Astrocyte of the hippocampus (primary cell): ENCODE measurements at regions not wholly inside any gene's neighbourhood (a gene's known extent, or its start where the extent isn't known, plus 50 kb on each side); places are given as distances from the start of the nearest gene placed in this dataset.

Source experiments
- DNase-seq: peaks from one replicate; pipeline ENCODE4 v3.0.0; 2011; ENCODE audit warnings: low read depth, low spot score

DNA sequence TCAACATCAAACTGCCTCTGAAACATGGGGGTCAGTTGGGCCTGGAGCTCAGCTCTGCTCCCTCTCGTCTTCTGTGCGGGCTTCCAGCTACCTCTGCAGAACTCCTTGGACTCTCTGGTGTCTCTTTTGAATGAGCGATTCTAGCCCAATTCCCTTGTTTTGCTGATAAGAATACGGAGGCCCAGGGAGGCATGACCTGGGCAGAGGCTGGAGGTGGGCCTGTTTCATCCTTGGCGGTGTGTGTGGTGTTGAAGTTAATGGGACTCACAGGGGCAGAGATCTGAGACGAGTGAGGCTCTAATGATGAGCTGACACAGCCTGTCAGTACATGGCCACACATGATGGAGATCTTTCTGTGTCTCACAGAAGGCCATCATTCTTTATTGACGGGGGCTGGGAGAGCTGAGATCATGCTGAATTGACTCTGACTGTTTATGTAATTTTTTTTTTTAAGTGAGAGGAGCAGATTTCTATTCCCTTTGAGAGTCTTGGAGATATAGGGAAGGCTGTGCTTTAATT lies 134.5 kb downstream of the URB2 start:
- DNase-seq = no peak

DNA sequence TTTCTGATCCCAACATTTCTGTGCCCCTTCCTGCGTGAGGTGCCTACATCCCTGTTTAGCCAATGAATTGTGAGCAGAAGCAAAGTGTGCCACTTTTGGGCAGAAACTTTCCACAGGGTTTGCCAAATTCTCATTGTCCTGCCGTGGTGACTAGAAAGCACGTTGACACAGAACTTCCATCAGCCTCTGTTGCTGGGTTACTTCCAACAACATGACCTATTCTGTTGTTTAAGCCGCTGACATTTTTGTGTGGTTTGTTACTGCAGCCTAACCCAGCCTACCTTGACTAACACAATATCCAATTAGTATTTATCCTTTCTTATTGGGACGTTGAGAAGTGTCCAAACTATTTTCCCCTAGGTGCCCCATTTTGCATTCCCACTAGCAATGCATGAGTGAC lies 136.8 kb downstream of the URB2 start:
- DNase-seq = peak; percentile 44

DNA sequence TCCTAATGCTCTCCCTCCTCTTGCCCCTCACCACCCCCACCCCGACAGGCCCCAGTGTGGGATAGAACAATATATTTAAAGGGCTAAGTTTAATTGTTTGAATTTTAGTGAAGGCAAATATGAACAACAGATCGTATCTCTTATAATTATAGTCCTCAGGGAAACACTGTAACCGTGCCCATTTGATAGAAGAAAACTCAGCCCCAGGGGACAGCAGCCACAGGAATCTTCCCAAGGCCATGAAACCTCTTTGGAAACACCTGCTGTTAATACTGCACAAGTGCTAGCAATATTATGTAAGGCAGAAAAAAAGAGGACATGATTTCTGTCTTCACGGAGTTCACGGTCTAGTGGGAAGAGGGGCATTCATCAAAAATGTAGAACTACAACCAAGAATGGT lies 142.2 kb downstream of the URB2 start:
- no peak for DNase-seq

DNA sequence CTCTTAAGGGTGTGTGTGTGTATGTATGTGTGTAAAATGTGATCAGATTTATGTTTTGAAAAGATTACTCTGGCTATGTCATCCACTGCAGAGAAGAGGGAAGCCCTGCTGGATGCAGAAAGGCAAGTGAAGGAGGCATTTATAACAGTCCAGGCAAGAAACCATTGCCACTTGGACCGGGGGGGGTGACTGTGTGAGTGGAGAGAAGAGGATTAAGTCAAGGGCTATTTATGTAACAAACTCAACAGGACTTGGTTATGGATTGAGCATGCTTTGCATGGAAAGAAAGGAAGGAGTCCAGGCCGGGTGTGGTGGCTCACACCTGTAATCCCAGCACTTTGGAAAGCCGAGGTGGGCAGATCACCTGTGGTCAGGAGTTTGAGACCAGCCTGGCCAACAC lies 143.0 kb downstream of the URB2 start:
- no peak for DNase-seq

DNA sequence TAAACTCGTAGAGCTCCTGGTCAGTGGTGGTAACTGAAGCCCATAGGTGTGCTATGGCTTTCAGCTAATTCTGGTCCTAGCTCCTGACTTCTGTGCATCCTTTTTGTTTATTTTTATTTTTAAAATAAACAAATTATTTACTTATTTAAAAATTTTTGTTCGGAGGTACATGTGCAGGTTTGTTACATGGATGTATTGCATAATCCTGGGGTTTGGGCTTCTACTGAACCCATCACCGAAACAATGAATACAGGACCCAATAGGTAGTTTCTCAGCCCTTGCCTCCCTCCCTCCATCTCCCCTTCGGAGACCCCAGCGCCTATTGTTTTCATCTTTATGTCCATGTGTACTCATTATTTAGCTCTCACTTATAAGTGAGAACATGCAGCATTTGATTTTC lies 143.8 kb downstream of the URB2 start:
- no peak for DNase-seq

DNA sequence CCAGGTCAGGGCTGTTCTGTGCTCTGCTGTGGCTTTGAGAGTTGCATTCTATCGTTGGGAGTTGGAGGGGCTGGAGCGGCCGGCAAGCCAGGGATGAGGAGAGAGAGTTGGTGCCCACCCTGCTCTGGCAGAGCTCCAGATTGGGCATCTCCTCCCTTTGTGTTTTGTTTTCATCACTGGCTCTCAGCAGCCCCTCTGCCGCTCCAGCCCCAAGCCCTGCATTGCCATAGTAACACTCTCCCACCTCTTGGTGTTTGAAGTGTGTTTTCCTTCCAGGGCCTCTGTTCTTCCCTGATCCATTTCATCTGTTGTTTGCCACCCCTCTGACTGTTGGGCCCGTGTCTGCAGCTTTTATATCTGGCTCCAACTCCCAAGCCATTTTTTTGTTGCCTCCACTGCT lies 152.7 kb downstream of the URB2 start:
- no peak for DNase-seq

DNA sequence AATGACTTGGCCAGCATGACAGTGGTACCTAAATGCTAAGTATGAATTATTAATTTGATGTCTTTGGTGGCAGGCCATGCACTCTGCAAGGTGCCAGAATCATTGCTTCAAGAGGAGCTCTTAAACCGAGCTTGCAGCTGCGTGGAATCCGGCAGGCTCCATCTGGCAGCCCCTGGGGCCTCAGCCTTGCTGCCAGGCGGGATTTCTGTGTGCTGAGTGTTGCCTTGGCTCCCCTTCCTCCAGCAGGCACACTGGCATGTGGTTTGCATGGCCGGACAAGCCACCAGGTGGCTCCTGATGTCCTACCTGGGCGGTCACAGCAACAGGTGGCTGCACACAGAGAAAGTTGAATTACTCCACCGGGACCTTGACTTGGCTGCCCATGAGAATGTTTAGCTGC lies 155.4 kb downstream of the URB2 start:
- no peak for DNase-seq

DNA sequence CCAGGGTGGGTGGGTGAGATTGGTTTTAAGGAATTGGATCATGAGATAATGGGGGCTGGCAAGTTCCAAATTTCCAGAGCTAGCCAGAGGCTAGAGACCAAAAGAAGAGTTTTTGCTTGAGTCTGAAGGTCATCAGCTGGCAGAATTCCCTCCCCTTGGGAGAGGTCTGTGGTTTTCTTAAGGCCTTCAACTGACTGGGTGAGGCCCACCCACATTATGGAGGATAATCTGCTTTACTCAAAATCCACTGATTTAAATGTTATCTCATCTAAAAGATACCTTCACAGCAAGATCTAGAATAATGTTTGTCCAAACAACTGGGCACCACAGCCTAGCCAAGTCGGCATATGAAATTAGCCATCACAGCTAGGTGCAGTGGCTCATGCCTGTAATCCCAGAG lies 156.4 kb downstream of the URB2 start:
- DNase-seq = no peak

DNA sequence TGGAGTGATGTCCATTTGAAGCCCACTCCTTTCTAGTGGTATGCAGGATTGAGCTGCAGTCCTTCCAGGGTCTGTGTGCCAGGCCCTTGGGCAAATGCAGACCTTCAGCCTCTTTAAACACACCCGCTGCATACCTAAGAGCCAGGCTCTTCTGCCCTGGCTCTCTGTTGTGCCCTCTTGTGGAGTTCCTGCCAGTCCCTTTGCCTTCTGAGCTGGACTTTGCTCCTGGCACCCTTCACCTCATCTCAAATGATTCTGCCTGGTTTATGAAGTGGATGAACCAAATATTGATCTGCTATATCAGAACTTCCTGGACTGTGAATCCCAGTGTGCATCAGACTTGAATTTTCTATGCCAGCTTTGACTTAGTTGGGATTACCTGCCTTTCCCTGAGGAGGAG lies 158.8 kb downstream of the URB2 start:
- no peak for DNase-seq

DNA sequence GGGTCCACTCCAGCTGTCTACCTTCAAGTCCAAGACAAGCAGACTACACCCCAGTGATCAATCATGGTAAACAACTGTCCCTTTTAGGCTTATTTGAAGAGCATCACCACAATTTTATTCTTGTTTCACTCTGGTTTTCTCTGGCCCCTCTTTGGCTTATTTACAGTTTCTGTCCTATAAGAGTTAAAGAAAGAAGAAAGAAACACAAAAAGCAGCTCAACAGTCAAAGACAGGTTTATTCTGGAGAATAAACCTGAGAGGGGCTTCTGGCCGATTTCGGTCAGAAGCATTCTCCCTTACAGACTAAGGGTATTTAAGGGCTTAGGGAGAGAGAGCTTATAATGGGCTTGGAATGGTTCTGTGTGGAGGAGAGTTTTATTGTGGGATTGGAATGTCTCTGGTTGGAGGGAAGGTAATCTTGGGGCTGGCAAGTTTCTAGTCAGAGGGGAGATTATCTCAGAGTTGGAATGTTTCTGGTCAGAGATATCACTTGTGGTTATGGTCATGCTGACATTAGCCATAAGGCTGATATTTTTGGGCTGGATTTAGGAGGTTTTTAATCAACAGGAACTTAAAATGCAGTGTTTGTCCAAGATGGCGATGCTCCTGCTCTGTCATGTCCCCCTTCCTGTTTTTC lies 161.0 kb downstream of the URB2 start:
- DNase-seq = peak; percentile 44

DNA sequence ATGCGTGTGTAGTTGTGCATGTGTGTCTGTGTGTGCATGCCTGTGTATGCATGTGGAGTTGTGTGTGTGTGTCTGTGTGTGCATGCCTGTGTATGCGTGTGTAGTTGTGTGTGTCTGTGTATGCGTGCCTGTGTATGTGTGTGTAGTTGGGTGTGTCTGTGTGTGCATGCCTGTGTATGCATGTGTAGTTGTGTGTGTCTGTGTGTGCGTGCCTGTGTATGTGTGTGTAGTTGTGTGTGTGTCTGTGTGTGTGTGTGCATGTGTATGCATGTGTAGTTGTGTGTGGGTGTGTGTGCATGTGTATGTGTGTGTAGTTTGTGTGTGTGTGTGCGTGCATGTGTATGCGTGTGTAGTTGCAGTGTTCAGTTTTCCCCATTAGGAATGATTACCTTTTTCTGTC lies 162.0 kb downstream of the URB2 start:
- DNase-seq = no peak

DNA sequence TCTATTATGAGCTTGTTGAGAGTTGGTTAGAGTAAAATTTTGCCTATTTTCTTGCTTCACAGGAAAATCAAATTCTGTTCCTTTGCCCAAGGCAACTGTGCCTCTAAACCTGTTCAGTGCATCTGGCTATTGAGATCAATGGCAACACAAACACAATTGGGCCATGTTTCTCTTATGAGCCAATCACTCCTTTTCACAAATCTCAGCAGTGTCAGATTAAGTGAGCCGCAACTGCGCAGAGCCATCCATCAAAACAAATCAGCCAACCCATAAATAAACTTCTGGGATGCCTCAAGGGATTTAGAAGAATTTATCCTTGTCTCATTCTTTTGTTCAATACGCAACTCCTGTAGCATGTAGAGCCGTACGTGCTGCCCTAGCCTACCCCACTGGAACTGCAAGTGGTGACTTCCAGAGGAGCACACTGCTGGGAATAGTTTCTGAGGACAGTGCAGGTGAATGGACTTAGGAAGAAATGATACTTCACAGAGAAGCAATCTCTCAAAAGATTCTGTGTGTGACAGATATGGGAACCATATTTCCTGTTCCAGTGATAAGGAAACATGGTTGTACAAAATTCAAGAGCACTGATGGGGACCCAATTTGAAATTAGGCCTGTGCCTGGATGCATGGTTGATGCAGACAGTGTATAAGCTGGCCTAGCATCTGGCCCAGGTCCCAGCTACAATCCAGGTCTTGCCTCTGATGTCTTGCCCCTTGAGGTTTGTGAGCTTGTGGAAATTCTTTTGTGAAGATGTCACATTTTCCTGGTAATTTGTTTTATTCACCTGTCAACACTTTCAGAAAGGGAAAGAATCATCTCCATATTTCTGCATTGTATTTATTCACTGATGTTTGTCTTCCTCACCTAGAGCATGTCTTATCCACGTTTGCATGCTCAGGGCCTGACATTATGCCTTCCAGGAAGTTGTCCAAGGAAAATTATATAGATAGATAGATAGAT lies 166.2 kb downstream of the URB2 start:
- DNase-seq = no peak

DNA sequence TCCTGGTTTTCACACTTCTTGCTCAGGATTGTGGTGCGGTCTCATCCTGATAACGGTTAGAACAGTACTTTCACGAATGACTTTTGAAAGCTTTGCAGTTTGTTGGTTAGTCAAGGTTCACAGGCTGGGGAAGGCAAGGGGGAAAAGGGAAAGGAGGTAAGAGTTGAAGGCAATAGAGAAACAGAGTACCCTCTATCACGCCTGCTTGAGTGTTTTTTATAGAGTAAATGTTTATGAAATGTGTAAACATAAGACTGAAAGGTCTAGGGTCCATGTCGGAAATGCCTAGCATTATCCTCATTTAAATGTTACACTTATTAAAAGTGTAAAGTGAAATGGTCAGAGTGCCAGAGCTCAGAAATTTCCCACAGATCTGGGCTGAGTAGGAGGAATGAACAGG lies 167.4 kb downstream of the URB2 start:
- DNase-seq = no peak

DNA sequence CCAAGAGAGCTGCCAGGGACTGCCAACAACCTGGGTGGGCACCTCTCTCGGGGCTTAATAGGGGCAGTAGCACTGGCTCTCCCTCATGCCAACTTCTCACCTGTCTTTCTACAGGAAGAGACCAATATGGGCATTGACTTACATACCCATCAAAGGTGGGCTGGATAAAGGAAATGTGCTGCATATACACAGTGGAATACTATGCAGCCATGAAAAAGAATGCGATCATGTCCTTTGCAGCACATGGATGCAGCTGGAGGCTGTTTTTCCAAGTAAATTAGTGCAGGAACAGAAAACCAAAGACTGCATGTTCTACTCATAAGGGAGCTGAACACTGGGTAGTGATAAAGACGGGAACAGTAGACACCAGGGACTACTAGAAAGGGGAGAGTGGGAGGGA lies 172.5 kb downstream of the URB2 start:
- DNase-seq = no peak

DNA sequence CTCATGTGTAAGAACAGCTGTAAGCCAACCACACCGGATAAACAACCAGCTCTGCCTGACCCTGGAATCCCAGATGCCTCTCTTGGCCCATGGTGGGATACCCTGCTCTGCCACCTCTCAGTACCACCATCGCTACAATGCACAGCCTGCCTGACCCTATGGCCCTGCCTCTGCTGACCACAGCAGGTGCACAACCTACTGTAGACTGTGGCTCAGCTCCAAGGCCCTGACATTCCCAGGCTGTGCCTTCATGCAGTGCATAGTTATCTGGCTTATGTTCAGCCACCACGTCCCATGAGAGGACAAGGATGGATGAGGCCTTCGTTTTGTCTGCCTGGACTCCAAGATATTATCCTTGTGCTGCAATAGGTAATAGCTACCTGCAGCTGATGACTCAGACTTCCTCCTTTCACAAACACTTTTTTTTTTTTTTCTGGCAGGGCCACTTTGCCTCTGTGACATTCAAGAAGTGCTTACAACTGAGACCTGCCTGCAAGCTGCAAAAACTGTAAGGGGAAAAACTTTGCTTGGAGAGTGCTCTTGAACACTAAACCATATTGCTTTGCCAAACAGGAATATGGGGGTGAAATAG lies 177.7 kb downstream of the URB2 start:
- no peak for DNase-seq

DNA sequence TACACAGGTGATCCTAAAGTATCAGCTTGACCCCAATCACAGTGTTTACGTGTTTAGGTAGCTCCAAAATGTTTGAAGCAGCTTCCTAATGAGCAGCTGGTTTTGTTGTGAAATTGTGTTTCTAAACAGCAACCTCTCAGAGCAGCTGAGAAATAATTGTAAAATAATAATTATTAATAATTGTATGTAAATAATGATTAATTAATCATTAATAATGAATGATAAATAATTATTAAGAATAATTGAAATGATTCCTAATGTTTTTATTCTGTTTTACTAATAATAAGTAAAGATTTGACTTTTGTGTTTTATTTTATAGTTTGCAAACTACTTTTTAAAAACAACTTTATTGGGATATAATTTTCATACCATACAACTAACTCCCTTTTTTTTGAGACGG lies 182.2 kb downstream of the URB2 start:
- DNase-seq = no peak

DNA sequence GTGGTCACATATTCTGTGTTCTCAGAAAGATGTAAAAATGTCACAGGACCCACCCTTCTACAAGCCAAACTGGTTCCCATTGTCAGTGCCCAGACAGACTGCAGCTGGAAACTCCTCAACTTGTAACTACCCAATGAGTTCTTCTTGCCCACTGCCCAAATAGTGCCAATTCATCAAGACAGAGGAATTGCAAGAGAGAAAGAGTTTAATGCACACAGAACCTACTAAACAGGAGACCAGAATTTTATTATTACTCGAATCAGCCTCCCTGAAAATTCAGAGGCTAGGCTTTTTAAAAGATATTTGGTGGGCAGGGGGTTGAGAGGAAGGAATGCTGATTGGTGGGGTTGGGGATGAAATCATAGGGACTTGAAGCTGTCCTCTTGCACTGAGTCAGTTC lies 184.1 kb downstream of the URB2 start:
- DNase-seq = no peak

DNA sequence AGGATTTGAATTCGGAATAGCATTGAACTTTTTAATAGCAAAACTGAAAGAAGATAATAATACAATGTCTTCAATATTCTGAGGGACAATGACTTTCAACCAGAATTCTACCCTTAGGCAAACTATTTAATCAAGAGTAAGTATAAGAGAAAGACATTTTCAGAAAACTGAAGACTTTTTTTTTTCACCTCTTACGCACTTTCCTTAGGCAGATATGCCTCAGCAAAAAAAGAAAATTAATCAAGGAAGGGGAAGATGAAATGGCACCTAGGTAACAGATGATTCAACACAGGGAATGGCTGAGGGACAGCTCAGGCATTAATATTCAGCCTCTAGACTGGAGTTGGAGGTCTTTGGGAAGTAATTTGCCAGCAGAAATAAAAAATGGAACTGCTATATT lies 184.9 kb downstream of the URB2 start:
- DNase-seq = no peak

DNA sequence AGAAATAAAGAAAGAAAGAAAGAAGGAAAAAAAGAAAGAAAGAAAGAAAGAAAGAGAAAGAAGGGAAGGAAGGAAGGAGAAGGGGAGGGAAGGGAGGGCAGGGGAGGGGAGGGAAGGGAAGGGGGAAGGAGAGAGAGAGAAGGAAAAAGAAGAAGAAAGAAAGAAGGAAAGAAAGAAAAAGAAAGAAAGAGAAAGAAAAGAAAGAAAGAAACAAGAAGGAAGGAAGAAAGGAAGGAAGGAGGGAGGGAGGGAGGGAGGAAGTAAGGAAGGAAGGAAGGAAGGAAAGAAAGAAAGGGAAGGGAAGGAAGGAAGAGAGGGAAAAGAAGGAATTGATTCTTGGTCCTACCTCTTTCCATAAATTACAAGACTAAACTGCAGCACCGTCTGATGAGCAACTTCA lies 186.1 kb downstream of the URB2 start:
- no peak for DNase-seq

DNA sequence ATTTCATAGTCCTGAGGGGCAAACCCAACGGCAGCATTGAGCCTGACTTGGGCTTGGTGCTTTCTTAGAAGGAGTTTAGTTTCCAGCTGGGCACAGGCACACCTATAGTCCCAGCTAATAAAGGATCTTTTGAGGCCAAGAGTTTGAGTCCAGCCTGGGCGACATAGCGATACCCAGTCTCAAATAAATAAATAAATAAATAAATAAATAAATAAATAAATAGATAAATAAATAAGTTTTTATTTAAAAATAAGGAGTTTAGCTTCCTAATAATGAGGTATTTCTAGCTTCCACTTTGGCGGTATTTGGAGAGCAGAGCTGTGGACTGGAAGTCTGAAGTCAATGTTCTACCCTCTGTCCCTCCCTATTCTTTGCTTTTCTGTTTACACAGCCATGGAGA lies 186.6 kb downstream of the URB2 start:
- DNase-seq = no peak

DNA sequence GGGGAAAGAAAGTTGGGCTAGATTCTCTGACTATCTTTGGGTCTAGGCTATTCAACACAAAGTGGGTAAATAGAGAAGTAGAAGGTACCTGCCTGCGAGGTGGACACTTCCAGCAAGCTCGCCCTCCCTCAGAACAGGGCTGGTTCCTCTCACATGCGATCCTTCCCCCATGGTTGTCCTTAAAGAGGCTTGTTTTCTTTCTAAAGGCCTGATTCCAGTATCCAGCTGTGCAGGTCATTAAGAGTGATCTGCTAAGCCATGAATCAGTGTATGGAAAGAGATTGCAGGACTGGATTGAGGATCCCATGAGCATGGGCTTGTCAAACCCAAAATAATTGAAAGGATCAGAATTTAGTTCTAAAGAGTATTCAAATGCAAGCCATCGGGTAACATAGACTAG lies 189.0 kb downstream of the URB2 start:
- no peak for DNase-seq

DNA sequence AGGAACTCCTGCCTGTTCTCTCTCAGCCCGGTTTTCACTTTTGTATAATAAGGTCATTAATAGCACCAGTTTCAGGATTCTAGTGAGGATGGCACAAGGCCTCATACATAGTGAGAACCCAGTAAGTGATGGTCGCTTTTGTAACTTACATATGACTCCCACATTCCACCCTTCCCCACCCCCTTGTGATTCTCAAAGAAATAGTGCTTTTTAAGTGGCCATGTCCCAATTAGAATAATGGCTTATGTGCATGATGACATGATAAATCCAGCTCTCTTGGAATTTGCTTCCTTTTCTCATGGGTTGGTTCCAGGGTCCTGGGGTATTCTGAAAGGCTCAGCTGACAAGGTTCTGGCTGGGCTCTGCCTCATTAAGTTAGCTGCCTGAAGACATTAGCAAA lies 189.9 kb downstream of the URB2 start:
- DNase-seq = no peak

DNA sequence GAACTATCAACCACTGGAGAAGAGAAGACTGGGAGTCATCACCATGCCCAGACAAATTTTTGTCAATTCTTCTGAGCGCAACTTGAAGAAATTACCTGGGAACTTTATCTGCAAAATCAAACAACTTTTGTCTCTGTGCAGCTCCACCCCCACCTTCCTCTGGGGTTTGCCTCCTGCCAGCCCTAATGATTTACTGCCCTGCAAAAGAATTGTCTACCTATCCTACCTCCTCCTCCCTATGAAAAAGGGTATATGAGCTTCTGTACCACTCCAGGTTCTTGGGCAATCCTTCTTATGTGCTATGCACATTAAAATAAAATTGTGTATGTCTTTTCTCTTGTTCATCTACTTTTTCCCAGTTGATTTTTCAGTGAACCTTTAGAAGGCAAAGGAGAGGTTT lies 191.9 kb downstream of the URB2 start:
- no peak for DNase-seq
